Thyroid gland (tissue), 4 donors: ENCODE measurements at regions not wholly inside any gene's neighbourhood (a gene's known extent, or its start where the extent isn't known, plus 50 kb on each side); places are given as distances from the start of the nearest gene placed in this dataset.

ENCODE experiments used
- DNase-seq, 2 donors: peaks; one replicate each; pipeline ENCODE4 v3.0.0-alpha.2; 2019
- H3K27ac ChIP-seq, 3 donors: fragments of 200-600 bp; sonication (generic); 1 replicate in 2 of 3; 2 replicates in 1 of 3; pipeline ENCODE4 v1.5.1; 2016 to 2019; ENCODE audit warnings: mild to moderate bottlenecking in 1 of 3, moderate library complexity in 1 of 3
- H3K27me3 ChIP-seq: fragments of 200-600 bp; sonication (generic); one replicate; pipeline ENCODE4 v1.5.1; 2019
- H3K36me3 ChIP-seq, 2 donors: fragments of 200-600 bp; sonication (generic); one replicate each; pipeline ENCODE4 v1.5.1; 2016 to 2019
- H3K4me1 ChIP-seq, 2 donors: fragments of 200-600 bp; sonication (generic); one replicate each; pipeline ENCODE4 v1.5.1; 2017 to 2019
- H3K4me3 ChIP-seq, 3 donors: fragments of 200-600 bp; sonication (generic); replicated peaks in 1 of 3; 1 replicate in 2 of 3; 2 replicates in 1 of 3; pipeline ENCODE4 v1.5.1; 2016; ENCODE audit warnings: mild to moderate bottlenecking in 1 of 3
- H3K9me3 ChIP-seq: fragments of 200-600 bp; sonication (generic); one replicate; pipeline ENCODE4 v1.5.1; 2017
- POLR2A ChIP-seq, 2 donors: fragments of 450-650 bp; IDR thresholded peaks; one replicate each; pipeline ENCODE4 v1.6.1; 2017; ENCODE audit warnings: antibody characterized with exemption in 2 of 2, mild to moderate bottlenecking in 2 of 2, moderate library complexity in 1 of 2
- WGBS, 2 donors: methylation state at CpG; one replicate each; pipeline ENCODE4 v1.1.5; 2017; 5-methylcytosine and 5-hydroxymethylcytosine counted together
- intact Hi-C: fragments of 100-400 bp; cut with DNase I; formaldehyde crosslinking; loops from one replicate; pipeline ENCODE4 v1.15.1; 2023
- TF ChIP-seq, protein P1 (sequence below), 6 experiments: fragments of 200-600 bp in 3 of 6; fragments of 450-650 bp in 3 of 6; sonication (generic) in 3 of 6; IDR thresholded peaks; one replicate each; pipeline ENCODE4 v1.5.1; 2016 to 2019; ENCODE audit warnings: antibody characterized with exemption in 6 of 6, mild to moderate bottlenecking in 2 of 6, inconsistent platforms in 1 of 6, moderate library complexity in 1 of 6

DNA sequence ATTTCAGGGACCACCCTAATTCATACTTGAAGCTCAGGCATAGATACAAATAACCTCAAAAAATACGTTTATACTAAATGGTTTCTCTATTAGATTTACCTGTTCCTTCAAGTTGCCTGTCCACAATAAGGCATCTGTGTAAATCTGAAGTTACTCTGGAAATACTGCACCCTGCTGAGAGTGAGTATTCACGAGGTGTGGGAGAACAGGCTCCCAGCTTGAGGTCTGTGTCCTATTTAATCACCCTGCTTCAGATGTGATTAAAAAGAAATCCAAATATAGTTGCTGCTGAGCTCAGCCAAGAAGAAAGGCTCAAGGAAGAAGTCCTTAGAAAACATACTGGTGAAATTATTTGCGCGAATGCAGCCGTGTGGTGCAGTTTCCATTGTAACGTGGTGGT, 136.8 kb downstream of the KLF6 start:
- no peaks in the 10 kb centered on the region for H3K36me3 ChIP-seq
- 76% methylated on average over 6 of the region's 6 CpGs for WGBS, 2 donors
- no peak overlapping the region for H3K27ac ChIP-seq
- H3K27me3 ChIP-seq = no peaks in the 10 kb centered on the region
- no peaks in the 10 kb centered on the region for H3K9me3 ChIP-seq
- DNase-seq = no peak
- no peak overlapping the region for H3K4me3 ChIP-seq
- no peak for TF ChIP-seq POLR2A (IDR thresholded peaks at IDR 0.05)
- TF ChIP-seq, protein P1, sequence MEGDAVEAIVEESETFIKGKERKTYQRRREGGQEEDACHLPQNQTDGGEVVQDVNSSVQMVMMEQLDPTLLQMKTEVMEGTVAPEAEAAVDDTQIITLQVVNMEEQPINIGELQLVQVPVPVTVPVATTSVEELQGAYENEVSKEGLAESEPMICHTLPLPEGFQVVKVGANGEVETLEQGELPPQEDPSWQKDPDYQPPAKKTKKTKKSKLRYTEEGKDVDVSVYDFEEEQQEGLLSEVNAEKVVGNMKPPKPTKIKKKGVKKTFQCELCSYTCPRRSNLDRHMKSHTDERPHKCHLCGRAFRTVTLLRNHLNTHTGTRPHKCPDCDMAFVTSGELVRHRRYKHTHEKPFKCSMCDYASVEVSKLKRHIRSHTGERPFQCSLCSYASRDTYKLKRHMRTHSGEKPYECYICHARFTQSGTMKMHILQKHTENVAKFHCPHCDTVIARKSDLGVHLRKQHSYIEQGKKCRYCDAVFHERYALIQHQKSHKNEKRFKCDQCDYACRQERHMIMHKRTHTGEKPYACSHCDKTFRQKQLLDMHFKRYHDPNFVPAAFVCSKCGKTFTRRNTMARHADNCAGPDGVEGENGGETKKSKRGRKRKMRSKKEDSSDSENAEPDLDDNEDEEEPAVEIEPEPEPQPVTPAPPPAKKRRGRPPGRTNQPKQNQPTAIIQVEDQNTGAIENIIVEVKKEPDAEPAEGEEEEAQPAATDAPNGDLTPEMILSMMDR (IDR thresholded peaks at IDR 0.05) = no peak
- intact Hi-C loops = no loop called here
- no peaks in the 10 kb centered on the region for H3K4me1 ChIP-seq

DNA sequence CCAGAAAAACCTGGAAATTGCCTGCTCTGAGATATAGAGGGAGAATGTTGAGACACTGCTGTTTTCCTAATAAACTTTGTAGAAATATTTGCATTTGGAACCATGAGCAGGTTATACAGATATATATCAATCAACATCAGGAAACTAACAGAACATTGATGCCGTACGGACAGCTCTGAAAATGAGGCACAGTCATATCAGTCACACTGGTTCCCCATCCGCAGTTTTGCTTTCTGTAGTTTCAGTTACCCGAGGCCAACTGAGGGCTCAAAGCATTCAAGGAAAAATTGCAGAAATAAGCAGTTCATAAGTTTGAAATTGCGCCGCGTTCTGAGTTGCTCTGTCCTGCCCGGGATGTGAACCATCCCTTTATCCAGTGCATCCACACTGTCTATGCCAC, 137.9 kb downstream of the KLF6 start:
- intact Hi-C loops = no loop called here

DNA sequence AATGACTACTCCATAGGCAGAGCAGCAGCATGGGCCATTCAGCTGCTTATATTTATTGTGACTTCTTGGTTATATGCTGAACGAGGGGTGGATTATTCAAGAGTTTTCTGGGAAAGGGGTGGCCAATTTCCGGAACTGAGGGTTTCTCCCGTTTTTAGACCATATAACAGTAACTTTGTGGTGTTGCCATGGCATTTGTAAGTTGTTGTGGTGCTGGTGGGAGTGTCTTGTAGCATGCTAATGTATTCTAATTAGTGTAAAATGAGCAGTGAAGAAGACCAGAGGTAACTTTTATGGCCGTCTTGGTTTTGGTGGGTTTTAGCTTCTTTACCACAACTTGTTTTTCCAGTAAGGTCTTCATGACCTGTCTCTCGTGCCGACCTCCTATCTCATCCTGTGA, 139.6 kb downstream of the KLF6 start:
- Histone ChIP-seq H3K27ac (no peak overlapping the region), H3K36me3 (no peaks in the 10 kb centered on the region), H3K4me1 (no peaks in the 10 kb centered on the region), H3K9me3 (no peaks in the 10 kb centered on the region), H3K27me3 (no peaks in the 10 kb centered on the region), H3K4me3 (no peak overlapping the region)
- intact Hi-C loops = no loop called here
- WGBS, 2 donors = 94 to 95% methylated on average over 6 of the region's 6 CpGs
- DNase-seq = no peak
- TF ChIP-seq, protein P1 (IDR thresholded peaks at IDR 0.05) = no peak
- TF ChIP-seq POLR2A (IDR thresholded peaks at IDR 0.05) = no peak

More for the DNA sequence above, 137.9 kb downstream of the KLF6 start:
- 87 to 91% methylated on average over 8 of the region's 8 CpGs for WGBS, 2 donors
- Histone ChIP-seq H3K9me3 (no peaks in the 10 kb centered on the region), H3K36me3 (no peaks in the 10 kb centered on the region), H3K27me3 (no peaks in the 10 kb centered on the region), H3K4me3 (no peak overlapping the region), H3K27ac (no peak overlapping the region), H3K4me1 (no peaks in the 10 kb centered on the region)
- no peak for TF ChIP-seq POLR2A (IDR thresholded peaks at IDR 0.05)
- TF ChIP-seq, protein P1 (IDR thresholded peaks at IDR 0.05) = no peak
- no peak for DNase-seq

DNA sequence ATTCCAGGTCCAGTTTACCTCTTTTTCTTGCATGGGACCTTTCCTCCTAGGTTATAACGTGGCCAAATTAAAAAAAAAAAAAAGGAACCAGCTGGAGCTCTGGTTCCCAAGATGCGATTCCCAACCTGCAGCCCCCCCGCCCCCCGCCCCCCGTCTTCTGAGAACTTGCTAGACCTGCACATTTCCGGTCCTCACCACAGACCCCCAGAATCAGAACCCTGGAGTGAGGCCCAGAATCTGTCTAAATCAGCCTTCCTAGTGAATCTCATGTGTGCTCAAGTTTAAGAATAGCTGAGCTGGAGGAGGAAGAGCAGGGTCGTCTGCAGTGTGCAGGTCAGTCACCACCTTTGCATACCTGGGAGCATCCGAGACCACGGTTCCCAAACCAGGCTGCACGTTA, 144.2 kb downstream of the KLF6 start:
- no peaks in the 10 kb centered on the region for H3K4me1 ChIP-seq
- WGBS, 2 donors = 81 to 85% methylated on average over 10 of the region's 10 CpGs
- H3K36me3 ChIP-seq = no peaks in the 10 kb centered on the region
- no peaks in the 10 kb centered on the region for H3K27me3 ChIP-seq
- intact Hi-C loops = no loop called here
- no peak overlapping the region for H3K27ac ChIP-seq
- no peaks in the 10 kb centered on the region for H3K9me3 ChIP-seq
- DNase-seq = no peak
- TF ChIP-seq POLR2A (IDR thresholded peaks at IDR 0.05) = no peak
- TF ChIP-seq, protein P1 (IDR thresholded peaks at IDR 0.05) = no peak
- no peak overlapping the region for H3K4me3 ChIP-seq

DNA sequence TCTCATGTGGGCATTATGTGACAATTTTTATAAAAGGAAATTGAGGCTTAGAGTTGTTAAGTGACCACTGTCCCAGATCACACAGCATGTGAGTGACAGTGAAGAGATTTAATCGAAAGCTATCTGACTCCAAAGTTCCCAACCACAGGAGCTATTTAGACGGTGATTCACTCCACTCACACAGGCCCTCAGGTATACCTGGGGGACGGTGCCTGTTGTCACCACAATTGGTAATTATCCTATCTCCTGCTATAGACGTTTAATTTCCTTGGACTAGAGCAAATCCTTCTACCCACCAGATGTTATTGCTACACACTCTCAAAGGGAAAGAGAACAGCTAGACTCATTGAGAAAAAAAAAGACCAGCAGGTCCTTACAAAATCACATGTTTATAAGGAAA, 145.5 kb downstream of the KLF6 start:
- H3K4me1 ChIP-seq = no peaks in the 10 kb centered on the region
- no peaks in the 10 kb centered on the region for H3K9me3 ChIP-seq
- 82 to 90% methylated on average over 4 of the region's 4 CpGs for WGBS, 2 donors
- intact Hi-C loops = no loop called here
- TF ChIP-seq POLR2A (IDR thresholded peaks at IDR 0.05) = no peak
- TF ChIP-seq, protein P1 (IDR thresholded peaks at IDR 0.05) = no peak
- DNase-seq = no peak
- no peaks in the 10 kb centered on the region for H3K36me3 ChIP-seq
- no peaks in the 10 kb centered on the region for H3K27me3 ChIP-seq
- no peak overlapping the region for H3K4me3 ChIP-seq
- H3K27ac ChIP-seq = no peak overlapping the region
